DLD1 (cell line): ENCODE measurements at regions not wholly inside any gene's neighbourhood (a gene's known extent, or its start where the extent isn't known, plus 50 kb on each side); places are given as distances from the start of the nearest gene placed in this dataset.

Experiments
- in situ Hi-C: cut with HindIII; loops from 2 replicates; pipeline ENCODE4 v1.10.0; 2017; ENCODE audit warnings: low sequenced_read_pairs

DNA sequence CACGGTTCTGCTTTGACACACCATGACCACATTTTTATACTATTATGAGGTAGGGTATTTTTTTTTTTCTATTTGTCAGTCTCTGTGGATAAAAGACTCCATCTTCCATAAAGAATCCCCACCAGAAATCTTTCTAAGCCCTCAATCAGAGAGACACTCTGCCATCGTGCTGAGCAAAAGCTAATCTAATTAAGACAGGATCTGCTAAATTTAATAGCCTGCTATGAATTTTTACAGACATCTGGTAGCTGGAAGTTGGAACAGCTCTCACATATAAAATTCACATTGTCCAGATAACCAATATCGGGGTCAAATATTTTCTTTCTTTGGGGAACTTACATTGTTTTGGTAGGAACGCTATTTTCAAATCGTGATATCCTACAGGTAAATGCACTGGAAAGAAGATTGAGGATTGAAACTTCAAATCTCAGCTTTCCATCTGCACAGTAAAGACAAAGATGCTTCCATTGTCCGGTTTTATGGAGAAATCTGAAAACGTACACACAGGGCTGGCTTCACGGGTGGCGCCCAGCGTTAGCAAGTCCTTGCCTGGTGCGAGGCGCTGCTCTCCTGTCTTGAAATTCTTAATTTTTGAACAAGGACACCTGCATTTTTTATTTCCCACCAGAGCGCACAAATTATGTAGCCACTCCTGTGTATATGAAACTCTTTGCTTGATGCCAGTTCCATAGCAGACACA lies 573.8 kb upstream of the NOX3 start:
- in situ Hi-C loops, result no loop called here

DNA sequence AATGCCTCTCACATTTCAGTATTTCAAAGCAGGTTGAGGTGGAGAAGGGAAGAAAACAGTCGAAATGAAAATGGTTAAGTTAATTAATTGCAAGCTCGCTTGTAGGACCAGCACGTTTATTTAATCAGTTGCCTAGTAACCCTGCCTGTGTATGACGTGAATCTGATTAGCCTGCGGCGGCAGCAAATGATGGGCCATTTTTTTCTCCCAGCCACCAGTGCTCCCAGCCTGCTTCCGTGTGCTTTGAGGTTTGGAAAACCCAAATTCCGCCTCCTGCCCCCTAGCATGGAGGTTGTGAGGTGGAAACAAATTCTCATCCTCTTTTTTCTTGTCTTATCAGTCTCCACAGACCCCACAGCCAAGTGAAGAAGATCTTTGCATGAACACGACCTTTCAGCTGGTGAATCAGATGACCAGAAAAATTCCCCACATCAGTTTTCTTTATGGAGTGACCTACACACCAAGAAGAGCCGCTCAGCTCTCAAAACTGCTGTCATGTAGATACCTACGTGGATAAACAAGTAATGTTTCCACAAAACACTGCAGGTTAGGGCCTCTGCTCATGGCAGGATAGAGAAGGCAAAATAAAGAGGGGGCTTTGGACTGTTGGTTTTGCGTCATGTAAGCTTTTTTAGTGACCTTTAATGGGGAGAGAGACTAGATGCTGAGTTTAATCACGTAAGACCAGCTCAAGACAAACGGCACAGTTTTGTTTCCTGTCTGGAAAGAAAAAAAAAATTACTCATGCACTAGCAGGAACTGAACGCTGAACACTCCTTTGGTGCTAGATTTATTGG lies 572.9 kb upstream of the NOX3 start:
- in situ Hi-C loops, result no loop called here

DNA sequence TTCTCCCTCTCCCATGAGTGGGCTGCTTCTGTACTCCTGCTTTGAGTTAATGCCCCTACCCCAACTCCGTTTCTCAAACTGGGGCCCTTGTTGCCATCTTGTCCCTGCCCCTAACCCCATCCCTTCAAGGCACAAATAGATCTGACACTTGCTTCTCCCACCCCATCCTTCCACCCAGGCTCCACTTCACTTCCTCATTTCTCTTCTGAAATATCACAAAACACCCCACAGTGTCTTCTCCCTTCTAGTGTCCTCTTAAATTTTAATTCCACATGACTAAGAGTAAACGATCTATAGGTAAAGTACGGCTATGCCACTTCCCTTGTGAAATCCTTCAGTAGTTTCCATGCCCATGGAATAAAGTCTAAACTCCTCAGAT lies 571.6 kb upstream of the NOX3 start:
- in situ Hi-C loops, result no loop called here

DNA sequence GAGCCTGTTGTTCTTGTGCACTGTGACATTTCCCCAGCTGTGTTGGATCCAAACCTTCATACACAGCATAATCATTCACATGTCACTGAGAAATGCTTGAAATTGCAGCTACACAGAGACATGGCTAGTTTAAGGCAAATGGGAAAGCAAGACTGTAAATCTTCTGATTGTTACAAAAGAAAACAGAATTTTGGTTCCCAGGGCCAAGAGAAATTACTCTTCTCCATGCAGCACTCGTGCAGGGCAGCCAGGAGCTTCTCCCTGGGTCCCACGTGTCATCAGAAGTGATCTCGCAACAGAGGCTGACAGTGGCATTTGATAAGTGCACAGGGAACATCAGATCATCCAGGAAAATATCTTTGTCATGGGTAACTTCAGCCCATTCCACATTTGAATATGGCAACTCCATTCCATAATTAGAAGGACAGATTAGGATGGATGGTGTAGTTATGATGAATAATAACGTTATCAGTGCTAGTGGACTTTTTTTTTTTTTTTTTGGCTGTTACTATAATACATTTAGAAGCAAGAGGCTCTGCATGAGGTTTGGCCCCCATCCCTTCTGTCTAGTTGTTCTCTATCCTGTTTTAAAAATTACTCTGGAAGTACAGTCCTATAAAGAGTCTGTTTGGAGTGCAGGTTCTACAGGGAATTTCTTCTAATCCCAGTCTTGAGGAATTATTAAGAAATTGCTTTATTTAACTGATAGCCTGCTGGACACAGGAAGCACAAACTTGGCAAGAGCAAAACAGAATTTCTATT lies 571.0 kb upstream of the NOX3 start:
- in situ Hi-C loops, result no loop called here

DNA sequence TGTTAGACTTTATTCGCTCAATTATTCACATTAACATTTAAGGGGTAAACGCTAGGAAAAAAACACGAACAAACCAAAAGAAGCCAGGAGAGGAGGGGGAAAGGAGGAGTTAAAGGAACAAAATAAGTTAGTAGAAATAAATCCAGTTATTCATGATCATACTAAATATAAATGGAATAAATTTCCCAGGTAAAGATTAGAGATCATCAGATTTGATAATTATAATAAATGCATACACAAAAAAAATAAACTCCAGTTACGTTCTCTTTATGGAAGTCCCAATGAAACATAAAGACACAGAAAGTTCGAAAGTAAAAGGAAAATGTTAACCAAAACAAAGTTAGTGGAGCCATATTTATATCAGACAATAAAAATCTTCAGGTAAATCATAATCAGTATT lies 568.7 kb upstream of the NOX3 start:
- in situ Hi-C loops, result no loop called here

DNA sequence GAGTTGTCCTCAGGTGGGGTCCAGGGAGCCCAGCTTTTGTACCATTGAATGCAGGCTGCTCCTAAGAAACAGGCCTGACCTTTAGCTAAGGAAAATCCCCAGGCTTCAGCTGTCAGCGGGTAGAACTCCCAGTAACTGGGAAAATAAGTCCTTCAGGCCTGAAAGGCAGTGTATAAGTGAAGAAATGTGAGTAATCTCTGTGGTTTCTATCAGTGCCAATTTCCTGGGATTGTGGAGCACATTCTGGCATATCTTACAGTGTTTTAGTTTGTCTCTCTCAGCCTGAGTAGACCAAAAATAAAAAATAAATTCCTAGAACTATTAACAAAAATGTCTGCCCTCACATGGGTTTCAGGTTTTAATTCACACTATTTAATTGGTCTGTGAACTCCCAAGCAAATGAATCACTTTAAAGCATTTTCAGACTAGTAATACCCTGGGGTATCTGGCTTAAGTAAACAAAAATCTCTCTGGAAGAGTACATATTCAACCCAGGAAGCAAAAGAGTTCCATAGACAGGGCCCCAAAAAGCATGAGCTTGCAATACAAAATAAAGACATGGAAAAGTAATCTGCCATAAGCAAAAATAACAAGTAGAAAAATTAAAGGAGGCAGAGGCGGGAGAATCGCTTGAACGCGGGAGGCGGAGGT lies 566.2 kb upstream of the NOX3 start:
- in situ Hi-C loops, result no loop called here

DNA sequence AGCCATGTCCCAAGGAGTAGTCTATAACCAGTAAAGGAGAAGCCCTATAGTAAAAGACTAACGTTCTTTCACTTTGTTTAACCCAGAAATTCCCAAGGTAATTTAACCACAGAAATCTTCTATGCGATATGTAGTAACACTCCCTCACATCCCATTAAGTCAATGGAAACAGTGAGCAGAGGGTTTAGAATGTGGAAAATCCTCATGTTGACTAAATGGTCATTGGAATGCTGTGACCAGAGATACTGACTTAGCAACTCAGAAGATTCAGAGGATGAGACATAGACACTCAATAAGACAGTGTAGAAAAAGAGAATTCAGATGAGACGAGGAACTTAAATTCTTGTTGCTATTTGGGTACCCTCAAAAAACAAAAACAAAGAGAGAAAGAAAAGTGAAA lies 562.2 kb upstream of the NOX3 start:
- in situ Hi-C loops, result no loop called here

DNA sequence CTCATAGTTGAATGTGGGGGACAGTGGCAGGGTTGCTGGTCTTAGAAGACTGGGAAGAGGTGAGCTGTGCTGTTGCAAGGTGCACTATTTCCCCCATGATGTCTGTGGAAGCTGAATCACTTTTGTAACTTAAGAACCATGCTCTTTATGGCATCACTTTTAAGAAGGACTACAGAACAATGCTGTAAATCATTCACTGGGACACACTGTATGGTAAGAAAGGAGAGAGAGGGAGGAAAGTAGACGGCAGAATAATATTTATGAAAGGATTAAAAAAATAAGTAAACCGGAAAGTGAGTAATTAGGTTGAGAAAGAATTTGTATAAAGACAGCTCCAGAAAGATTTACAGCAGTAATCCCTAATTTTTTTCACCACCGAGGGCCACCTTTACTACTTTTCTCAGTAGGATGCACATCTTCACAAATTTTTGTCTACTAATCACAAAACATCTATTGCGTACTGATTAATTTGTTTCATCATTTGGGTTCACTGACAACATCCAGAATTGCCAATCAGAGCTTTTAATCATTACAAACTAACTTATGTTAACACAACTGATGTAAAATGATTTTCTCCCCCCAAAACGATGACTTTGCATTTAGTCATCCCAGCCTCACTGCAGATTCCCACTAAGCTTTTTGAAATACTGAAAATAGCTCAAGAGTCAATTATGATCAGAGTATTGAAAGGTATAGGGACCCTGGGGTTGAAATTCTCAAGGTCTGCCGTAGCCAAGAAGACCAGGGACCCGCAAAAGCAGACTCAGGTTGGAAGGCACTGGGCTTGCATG lies 560.7 kb upstream of the NOX3 start:
- in situ Hi-C loops, result no loop called here

DNA sequence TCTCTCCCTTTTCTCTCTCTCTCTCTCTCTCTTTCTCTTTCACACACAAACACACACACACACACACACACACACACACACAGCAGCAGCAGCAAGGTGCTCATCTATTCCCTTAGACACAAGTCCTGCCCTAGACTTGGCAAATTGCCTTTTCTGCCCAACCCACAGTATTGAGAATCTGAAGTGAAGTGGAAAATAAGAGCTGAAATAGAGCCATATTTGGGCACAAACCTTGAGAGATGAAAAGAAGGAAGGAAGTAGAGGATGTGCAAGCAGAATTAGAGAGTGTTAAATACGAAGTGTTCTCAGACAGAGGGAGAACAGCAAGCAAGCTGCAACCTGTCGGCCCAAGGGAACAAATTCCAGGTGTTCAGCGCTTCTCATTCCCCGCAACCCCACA lies 557.5 kb upstream of the NOX3 start:
- in situ Hi-C loops, result no loop called here

DNA sequence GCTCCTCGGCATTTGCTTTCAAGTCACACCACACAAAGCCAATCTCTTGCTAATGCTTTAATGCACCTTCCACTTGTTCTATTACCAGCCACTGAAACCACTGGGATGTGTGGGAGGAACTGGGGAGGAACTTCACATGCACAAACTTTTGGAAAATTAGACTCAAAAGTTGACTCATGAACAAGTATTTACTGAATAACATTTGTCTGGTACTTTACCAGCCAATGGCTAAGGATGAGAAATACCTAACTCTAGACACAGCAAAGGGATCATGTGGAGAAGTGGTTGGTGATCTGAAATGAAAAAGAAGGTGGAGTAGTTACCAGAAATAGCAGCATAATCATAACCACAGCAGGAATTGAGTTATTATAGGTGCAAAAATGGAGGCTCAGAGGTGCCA lies 554.0 kb upstream of the NOX3 start:
- in situ Hi-C loops, result no loop called here

DNA sequence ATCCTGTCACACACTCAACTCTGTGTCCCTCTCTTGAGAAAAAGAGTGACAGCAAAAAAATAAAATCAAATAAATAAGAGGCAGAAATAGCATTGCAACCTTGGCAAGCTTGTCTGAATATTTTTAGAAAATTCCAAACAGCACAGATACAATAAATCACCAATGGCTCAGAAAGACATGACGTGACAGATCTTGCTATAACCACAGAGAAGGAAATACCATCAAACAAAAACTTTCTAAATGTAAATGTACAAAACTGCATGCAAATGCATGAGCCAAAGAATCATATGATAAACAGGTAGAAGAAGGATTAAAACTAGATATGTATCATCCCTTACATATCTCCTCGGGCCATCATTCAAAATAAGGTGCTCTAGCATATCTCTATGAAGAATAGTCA lies 549.2 kb upstream of the NOX3 start:
- in situ Hi-C loops, result no loop called here

DNA sequence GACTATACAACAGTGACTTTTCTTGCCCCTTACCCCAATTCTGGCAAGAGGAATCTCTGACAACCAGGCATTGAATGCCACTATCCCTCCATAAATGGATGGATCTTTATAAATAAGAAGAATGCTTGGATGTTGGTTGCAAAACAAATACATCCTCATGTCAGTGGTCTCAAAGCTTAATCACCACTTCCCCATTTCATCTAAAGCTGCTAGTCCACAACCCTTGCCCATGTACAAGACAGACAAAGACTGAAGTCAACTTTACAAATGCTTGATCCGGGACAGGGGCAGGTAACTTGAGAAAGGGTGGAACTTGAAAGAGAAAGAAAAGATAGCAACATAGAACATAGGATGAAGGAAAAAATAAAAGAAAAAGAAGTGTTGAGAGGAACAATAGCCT lies 540.5 kb upstream of the NOX3 start:
- in situ Hi-C loops, result no loop called here

DNA sequence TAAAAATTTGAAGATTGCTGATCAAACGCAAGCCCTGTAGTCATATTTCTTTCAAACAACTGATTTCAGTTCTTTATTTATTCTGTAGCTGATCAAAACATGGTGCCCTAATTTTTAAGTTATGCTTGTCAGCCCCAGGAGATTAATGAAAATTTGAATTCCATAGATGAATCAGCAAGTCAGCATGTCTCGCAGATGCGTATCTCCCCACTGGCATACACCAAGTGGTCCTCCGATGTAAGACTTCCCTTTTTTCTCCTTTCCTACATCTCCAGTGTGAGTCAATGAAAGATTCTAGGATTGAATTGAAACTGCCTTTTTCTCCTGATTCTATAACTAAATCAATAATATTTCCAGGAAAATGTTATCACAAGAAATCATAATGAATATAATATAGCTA lies 539.6 kb upstream of the NOX3 start:
- in situ Hi-C loops, result no loop called here

DNA sequence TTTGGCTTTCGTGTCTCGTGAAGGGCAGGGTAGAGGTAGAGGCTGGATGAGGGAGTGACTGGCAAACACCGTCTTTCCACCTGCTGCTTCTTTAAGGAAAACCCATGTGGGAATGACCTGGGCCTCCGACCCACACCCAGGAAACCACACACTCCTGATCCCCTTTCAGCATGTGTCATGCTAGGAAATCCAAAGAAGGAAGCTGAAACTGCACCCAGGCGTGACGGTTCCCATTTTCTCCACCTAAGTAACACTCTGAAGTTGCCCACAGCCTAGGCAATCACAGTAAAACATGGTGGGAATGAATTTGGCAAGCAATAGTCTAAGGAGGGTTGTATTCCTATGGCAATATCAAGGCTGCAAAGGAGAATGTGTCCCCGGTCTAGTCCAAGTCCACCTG lies 538.4 kb upstream of the NOX3 start:
- in situ Hi-C loops, result no loop called here

DNA sequence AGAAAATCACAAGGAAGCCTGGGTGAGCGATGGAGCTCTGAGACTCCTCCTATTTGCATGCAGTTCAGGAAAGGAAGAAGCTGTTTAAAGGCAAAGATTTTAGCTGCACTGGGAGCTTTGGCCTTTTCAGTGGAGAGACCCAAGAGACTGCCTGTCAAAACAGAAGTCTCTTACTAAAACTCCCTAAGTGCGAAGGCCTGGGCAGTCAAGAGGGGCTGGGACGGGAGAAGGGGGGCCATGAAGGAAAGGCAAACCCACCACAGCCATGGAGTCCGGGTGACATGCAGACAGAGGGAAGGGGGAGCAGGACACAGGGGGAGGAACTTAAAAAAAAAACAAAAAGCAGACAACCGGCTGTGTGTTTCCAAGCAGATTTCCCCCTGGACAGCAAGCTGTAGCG lies 537.6 kb upstream of the NOX3 start:
- in situ Hi-C loops, result no loop called here

DNA sequence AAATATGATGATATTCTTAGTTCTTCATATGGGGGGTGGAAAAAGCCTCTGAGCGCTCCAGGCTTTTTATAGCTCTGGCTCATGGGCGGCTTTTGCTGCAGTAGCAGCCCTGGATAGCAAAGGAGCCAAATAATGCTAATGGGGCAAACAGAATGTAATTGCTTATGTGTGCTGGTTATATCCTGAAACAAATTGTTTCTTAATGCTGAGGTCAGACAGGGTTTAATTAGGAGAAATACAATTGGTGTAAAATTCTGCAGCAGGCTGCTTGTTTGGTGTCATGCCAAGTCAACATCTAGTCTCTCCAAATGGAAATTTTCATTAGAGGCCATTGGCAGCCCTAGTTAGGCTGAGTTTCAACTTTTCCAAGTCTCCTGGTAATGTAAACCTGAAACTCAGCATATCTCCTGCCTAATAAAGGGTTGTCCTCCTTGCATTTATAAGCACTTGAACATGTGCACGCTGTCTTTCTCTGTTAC lies 530.1 kb upstream of the NOX3 start:
- in situ Hi-C loops, result no loop called here

DNA sequence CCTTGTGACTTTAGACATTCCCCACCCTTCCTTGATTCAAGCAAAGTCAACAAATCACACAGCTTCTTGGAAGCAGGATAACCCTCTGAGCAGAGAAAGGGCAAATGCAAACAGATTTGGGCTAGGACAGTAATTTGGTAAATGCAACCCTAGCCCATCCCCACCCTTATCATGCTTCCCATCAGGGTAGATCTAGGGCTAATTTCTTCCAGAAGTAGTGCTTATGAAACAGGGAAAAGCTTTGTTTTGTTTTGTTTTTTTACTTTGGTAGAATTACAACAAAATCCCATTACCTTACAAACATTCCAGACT lies 525.1 kb upstream of the NOX3 start:
- in situ Hi-C loops, result no loop called here

DNA sequence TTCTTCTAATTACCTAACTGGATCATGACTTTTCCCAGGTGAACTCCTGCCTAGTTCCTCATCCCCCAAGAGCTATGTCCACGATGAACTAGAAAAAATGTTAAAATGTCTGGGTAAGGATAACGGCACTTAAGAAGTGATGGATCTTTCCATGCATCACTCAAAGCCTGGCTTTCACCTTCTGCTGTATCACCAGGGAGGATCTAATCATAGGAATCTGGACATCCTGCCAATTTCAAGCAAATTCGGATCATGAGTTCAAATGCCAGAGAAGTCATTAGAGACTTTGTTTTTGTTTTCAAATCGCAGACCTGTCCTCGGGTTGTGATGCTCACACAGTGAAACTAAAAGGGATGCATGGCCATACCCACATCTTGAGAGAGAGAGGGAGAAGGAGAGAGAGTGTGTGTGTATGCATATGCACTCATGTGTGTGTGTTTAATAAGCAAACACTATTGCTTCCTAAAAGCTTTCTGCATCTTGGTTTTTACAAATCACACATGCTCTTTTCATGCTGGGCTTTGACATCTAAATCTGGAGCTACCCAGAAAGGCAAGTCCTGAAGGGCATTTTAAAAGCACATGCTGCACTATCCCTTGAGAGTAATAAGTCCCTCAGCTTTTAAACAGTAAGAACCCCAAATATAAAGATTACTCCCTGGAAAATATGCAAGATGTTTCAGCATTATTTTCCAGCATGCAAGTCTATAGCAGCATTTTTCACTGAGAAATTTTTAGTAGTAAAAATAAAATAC lies 524.6 kb upstream of the NOX3 start:
- in situ Hi-C loops, result no loop called here

DNA sequence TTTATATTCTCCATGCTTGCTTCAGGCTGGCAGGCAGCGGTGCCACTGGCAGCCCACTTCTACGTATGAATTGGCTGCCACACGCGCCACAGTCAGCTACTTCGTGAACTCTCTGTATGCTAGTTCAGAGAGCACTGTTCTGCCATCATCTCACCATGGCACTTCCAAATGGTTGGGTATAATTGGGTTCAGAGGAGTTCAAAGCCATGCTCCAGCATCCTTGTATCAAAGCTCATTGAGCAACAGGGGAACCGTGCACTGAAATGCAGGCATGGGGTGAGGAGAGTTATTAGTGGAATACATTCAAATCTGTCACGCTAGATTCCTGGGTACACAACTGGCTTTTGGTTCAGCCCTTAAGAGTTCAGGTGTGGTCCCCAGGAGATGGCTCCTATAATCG lies 519.9 kb upstream of the NOX3 start:
- in situ Hi-C loops, result no loop called here

DNA sequence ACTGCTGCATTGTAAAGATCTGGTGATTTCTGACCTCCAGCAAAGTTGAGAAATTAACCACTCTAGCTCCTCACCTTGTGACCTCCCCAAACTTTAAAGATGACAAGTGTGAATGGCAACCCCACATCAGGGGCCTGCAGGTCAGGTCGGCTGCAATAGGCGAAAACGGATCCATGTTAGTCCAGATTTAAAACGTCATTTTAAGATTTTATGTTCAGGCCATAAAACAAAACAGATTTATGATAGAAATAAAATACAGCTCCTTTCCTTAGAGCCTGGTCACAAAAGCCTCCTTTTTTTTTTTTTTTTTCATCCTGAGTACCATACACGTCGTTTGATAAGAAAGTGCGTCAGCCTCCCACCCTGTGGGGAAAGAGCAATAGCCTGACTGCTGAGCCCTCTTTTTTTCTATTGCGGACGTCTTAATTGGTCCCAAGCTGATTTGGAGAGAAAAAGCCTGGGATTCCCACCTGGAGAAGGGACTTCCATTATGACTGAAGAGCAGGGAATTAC lies 519.2 kb upstream of the NOX3 start:
- in situ Hi-C loops, result no loop called here
